COLO668 (cell line): ENCODE measurements at regions not wholly inside any gene's neighbourhood (a gene's known extent, or its start where the extent isn't known, plus 50 kb on each side); places are given as distances from the start of the nearest gene placed in this dataset.
"Not testable (repeated sequence)": the region's sequence is repeated elsewhere in the genome, so short reads cannot be mapped to it uniquely, and the experiment has no call there.

Source experiments
- DNase-seq: peaks from one replicate; lab custom pipeline; 2025; ENCODE audit not compliant: unreplicated experiment; lab: John Stamatoyannopoulos, UW

- DNase-seq: no peak
Measured at GRCh38 chr4:154164931-154165839, 326.4 kb downstream of the DCHS2 start.

GRCh38 chr4:154160519-154161301 lies 330.9 kb downstream of the DCHS2 start:
- no peak for DNase-seq

GRCh38 chr4:154158361-154159155 lies 333.0 kb downstream of the DCHS2 start:
- DNase-seq: no peak

- DNase-seq: no peak
Measured at GRCh38 chr4:154152546-154152945, 339.1 kb downstream of the DCHS2 start.

GRCh38 chr4:154149236-154149635 lies 342.4 kb downstream of the DCHS2 start:
- not testable (repeated sequence) for DNase-seq

GRCh38 chr4:154143720-154144119 lies 347.9 kb downstream of the DCHS2 start:
- DNase-seq: no peak

- no peak for DNase-seq
Measured at GRCh38 chr4:154142664-154143063, 348.9 kb downstream of the DCHS2 start.

- DNase-seq: no peak
Measured at GRCh38 chr4:154140869-154141268, 350.7 kb downstream of the DCHS2 start.

- no peak for DNase-seq
Measured at GRCh38 chr4:154137320-154137905, 348.5 kb upstream of the SFRP2 start.

GRCh38 chr4:154135576-154135975 lies 346.7 kb upstream of the SFRP2 start:
- no peak for DNase-seq

GRCh38 chr4:154132406-154132805 lies 343.5 kb upstream of the SFRP2 start:
- DNase-seq: no peak

GRCh38 chr4:154126276-154126675 lies 337.4 kb upstream of the SFRP2 start:
- no peak for DNase-seq

- DNase-seq: no peak
Measured at GRCh38 chr4:154125340-154125739, 336.5 kb upstream of the SFRP2 start.

GRCh38 chr4:154124539-154125255 lies 335.8 kb upstream of the SFRP2 start:
- no peak for DNase-seq

GRCh38 chr4:154123897-154124296 lies 335.0 kb upstream of the SFRP2 start:
- no peak for DNase-seq

- DNase-seq: no peak
Measured at GRCh38 chr4:154120690-154121345, 331.9 kb upstream of the SFRP2 start.

- no peak for DNase-seq
Measured at GRCh38 chr4:154120006-154120676, 331.3 kb upstream of the SFRP2 start.

- no peak for DNase-seq
Measured at GRCh38 chr4:154119317-154119716, 330.4 kb upstream of the SFRP2 start.

GRCh38 chr4:154117726-154118125 lies 328.8 kb upstream of the SFRP2 start:
- DNase-seq: not testable (repeated sequence)
